Neural progenitor cell (in vitro differentiated cells): ENCODE measurements at regions not wholly inside any gene's neighbourhood (a gene's known extent, or its start where the extent isn't known, plus 50 kb on each side); places are given as distances from the start of the nearest gene placed in this dataset.

Source experiments
- DNase-seq: peaks from one replicate; pipeline ENCODE4 v3.0.0-alpha.2; 2016; ENCODE audit warnings: low spot score
- H2AFZ ChIP-seq: fragments of 200-600 bp; sonication (generic); replicated peaks from 2 replicates; pipeline ENCODE4 v1.6.1; 2016; ENCODE audit warnings: antibody characterized with exemption
- H3F3A ChIP-seq: fragments of 200-600 bp; sonication (generic); 2 replicates; pipeline ENCODE4 v1.6.1; 2016; ENCODE audit warnings: antibody characterized with exemption, low read depth
- H3K27ac ChIP-seq: fragments of 200-600 bp; sonication (generic); 2 replicates; pipeline ENCODE4 v1.5.1; 2016; ENCODE audit warnings: mild to moderate bottlenecking
- H3K27me3 ChIP-seq: fragments of 200-600 bp; sonication (generic); 2 replicates; pipeline ENCODE4 v1.6.1; 2016; ENCODE audit warnings: mild to moderate bottlenecking, moderate library complexity
- H3K36me3 ChIP-seq: fragments of 200-600 bp; sonication (generic); 2 replicates; pipeline ENCODE4 v1.5.1; 2016
- H3K4me1 ChIP-seq: fragments of 200-600 bp; sonication (generic); 2 replicates; pipeline ENCODE4 v1.6.1; 2016; ENCODE audit warnings: mixed run types
- H3K4me2 ChIP-seq: fragments of 200-600 bp; sonication (generic); 2 replicates; pipeline ENCODE4 v1.6.1; 2016
- H3K4me3 ChIP-seq: fragments of 200-600 bp; sonication (generic); 2 replicates; pipeline ENCODE4 v1.5.1; 2016
- H3K79me2 ChIP-seq: fragments of 200-600 bp; sonication (generic); 2 replicates; pipeline ENCODE4 v1.6.1; 2016; ENCODE audit warnings: low read depth
- H3K9ac ChIP-seq: fragments of 200-600 bp; sonication (generic); 2 replicates; pipeline ENCODE4 v1.6.1; 2016
- H3K9me3 ChIP-seq: fragments of 200-600 bp; sonication (generic); 2 replicates; pipeline ENCODE4 v1.5.1; 2016; ENCODE audit warnings: low read depth
- H4K20me1 ChIP-seq: fragments of 200-600 bp; sonication (generic); 2 replicates; pipeline ENCODE4 v1.6.1; 2016; ENCODE audit warnings: low read depth
- H3K27ac Mint-ChIP-seq: 3 replicates; pipeline ENCODE4 v1.8.0; 2021; ENCODE audit warnings: mixed read lengths
- H3K27me3 Mint-ChIP-seq: 2 replicates; pipeline ENCODE4 v1.8.0; 2022; ENCODE audit warnings: low read depth, mild to moderate bottlenecking, inconsistent platforms, moderate library complexity, mixed read lengths; ENCODE audit not compliant: insufficient read depth
- H3K36me3 Mint-ChIP-seq: 3 replicates; pipeline ENCODE4 v1.8.0; 2021; ENCODE audit warnings: mixed read lengths
- H3K4me1 Mint-ChIP-seq: 3 replicates; pipeline ENCODE4 v1.8.0; 2021; ENCODE audit warnings: mixed read lengths
- H3K4me3 Mint-ChIP-seq: 3 replicates; pipeline ENCODE4 v1.8.0; 2021; ENCODE audit warnings: mild to moderate bottlenecking, moderate library complexity, mixed read lengths
- H3K9me3 Mint-ChIP-seq: 3 replicates; pipeline ENCODE4 v1.8.0; 2020; ENCODE audit warnings: mixed read lengths
- CTCF ChIP-seq: fragments of 200-600 bp; sonication (generic); IDR thresholded peaks from 2 replicates; pipeline ENCODE4 v1.5.1; 2017; ENCODE audit warnings: antibody characterized with exemption, mild to moderate bottlenecking
- EZH2 ChIP-seq: fragments of 200-600 bp; sonication (generic); IDR thresholded peaks from 2 replicates; pipeline ENCODE4 v1.6.1; 2017; ENCODE audit warnings: antibody characterized with exemption, mild to moderate bottlenecking, moderate library complexity
- EZH2phosphoT487 ChIP-seq: fragments of 200-600 bp; sonication (generic); IDR thresholded peaks from 2 replicates; pipeline ENCODE4 v1.6.1; 2017; ENCODE audit warnings: antibody characterized with exemption

- H3K4me3 ChIP-seq = no peak overlapping the region
- Mint-ChIP-seq H3K27ac (no peak overlapping the region), H3K27me3 (no peaks in the 10 kb centered on the region), H3K4me3 (no peak overlapping the region), H3K9me3 (no peaks in the 10 kb centered on the region), H3K4me1 (peaks cover 8% of the 10 kb centered on the region), H3K36me3 (no peaks in the 10 kb centered on the region)
- H3K9me3 ChIP-seq = no peaks in the 10 kb centered on the region
- no peak for DNase-seq
- H3K4me2 ChIP-seq = no peak overlapping the region
- H4K20me1 ChIP-seq = no peaks in the 10 kb centered on the region
- H2AFZ ChIP-seq = no peak overlapping the region
- H3K36me3 ChIP-seq = no peaks in the 10 kb centered on the region
- H3K4me1 ChIP-seq = no peaks in the 10 kb centered on the region
- H3K27me3 ChIP-seq = no peaks in the 10 kb centered on the region
- H3K9ac ChIP-seq = no peak overlapping the region
- TF ChIP-seq EZH2phosphoT487 (no peak), EZH2 (no peak), CTCF (no peak)
- no peaks in the 10 kb centered on the region for H3F3A ChIP-seq
- no peaks in the 10 kb centered on the region for H3K79me2 ChIP-seq
- H3K27ac ChIP-seq = no peak overlapping the region
Measured at GRCh38 chr4:138826754-138827153, 188.8 kb upstream of the NOCT start.

- no peak overlapping the region for H2AFZ ChIP-seq
- H3K9me3 ChIP-seq = no peaks in the 10 kb centered on the region
- no peak for TF ChIP-seq EZH2phosphoT487
- no peak for TF ChIP-seq CTCF
- TF ChIP-seq EZH2 = no peak
- no peaks in the 10 kb centered on the region for H3K4me1 ChIP-seq
- no peak for DNase-seq
- no peaks in the 10 kb centered on the region for H4K20me1 ChIP-seq
- no peaks in the 10 kb centered on the region for H3K27me3 Mint-ChIP-seq
- no peaks in the 10 kb centered on the region for H3F3A ChIP-seq
- H3K36me3 ChIP-seq = no peaks in the 10 kb centered on the region
- H3K79me2 ChIP-seq = no peaks in the 10 kb centered on the region
- H3K4me3 ChIP-seq = no peak overlapping the region
- H3K4me1 Mint-ChIP-seq = peaks cover 8% of the 10 kb centered on the region
- no peak overlapping the region for H3K9ac ChIP-seq
- H3K27ac ChIP-seq = no peak overlapping the region
- no peak overlapping the region for H3K4me2 ChIP-seq
- H3K27ac Mint-ChIP-seq = no peak overlapping the region
- H3K4me3 Mint-ChIP-seq = no peak overlapping the region
- no peaks in the 10 kb centered on the region for H3K9me3 Mint-ChIP-seq
- no peaks in the 10 kb centered on the region for H3K36me3 Mint-ChIP-seq
- no peaks in the 10 kb centered on the region for H3K27me3 ChIP-seq
Measured at GRCh38 chr4:138826322-138826721, 189.3 kb upstream of the NOCT start.

- Histone ChIP-seq H3K9ac (no peak overlapping the region), H3K4me1 (no peaks in the 10 kb centered on the region), H3K27ac (no peak overlapping the region), H3K36me3 (no peaks in the 10 kb centered on the region), H3F3A (no peaks in the 10 kb centered on the region), H3K9me3 (no peaks in the 10 kb centered on the region), H3K27me3 (no peaks in the 10 kb centered on the region), H3K4me2 (no peak overlapping the region), H4K20me1 (no peaks in the 10 kb centered on the region), H3K4me3 (no peak overlapping the region), H3K79me2 (no peaks in the 10 kb centered on the region), H2AFZ (no peak overlapping the region)
- Mint-ChIP-seq H3K4me1 (peaks cover 8% of the 10 kb centered on the region), H3K27me3 (peaks cover 2% of the 10 kb centered on the region), H3K4me3 (no peak overlapping the region), H3K27ac (no peak overlapping the region), H3K36me3 (no peaks in the 10 kb centered on the region), H3K9me3 (peaks cover 3% of the 10 kb centered on the region)
- DNase-seq = no peak
- TF ChIP-seq EZH2 (no peak), CTCF (no peak), EZH2phosphoT487 (no peak)
Measured at GRCh38 chr4:138821331-138821730, 194.2 kb upstream of the NOCT start.

- peaks cover 2% of the 10 kb centered on the region for H3K27me3 Mint-ChIP-seq
- Histone ChIP-seq H3F3A (no peaks in the 10 kb centered on the region), H3K4me2 (no peak overlapping the region), H3K27me3 (no peaks in the 10 kb centered on the region), H3K36me3 (no peaks in the 10 kb centered on the region), H2AFZ (no peak overlapping the region), H3K79me2 (no peaks in the 10 kb centered on the region), H3K4me3 (no peak overlapping the region), H3K9me3 (no peaks in the 10 kb centered on the region), H3K4me1 (no peaks in the 10 kb centered on the region), H3K27ac (no peak overlapping the region), H3K9ac (no peak overlapping the region), H4K20me1 (no peaks in the 10 kb centered on the region)
- no peak overlapping the region for H3K4me3 Mint-ChIP-seq
- no peaks in the 10 kb centered on the region for H3K36me3 Mint-ChIP-seq
- H3K4me1 Mint-ChIP-seq = no peaks in the 10 kb centered on the region
- no peak for TF ChIP-seq EZH2phosphoT487
- no peak for TF ChIP-seq CTCF
- TF ChIP-seq EZH2 = no peak
- H3K27ac Mint-ChIP-seq = no peak overlapping the region
- no peak for DNase-seq
- H3K9me3 Mint-ChIP-seq = peaks cover 9% of the 10 kb centered on the region
Measured at GRCh38 chr4:138816875-138817274, 198.7 kb upstream of the NOCT start.
